OCI-LY7 (cell line): ENCODE measurements at regions not wholly inside any gene's neighbourhood (a gene's known extent, or its start where the extent isn't known, plus 50 kb on each side); places are given as distances from the start of the nearest gene placed in this dataset.
A peak's percentile ranks its signal among the peaks of the same experiment; 100 is the strongest.

ENCODE experiments used
- BruUV-seq: library from RNA; stranded (reverse); fragments of 400-500 nt; replicated peaks from 2 replicates; lab custom pipeline; 2021; lab: Mats Ljungman, UMichigan
- CTCF ChIA-PET: fragments of 300-600 bp; sonication (Branson Sonifier 250); formaldehyde crosslinking; loops from one replicate; lab custom pipeline; 2022; ENCODE audit warnings: antibody characterized with exemption; ENCODE audit not compliant: unreplicated experiment; lab: Charles Lee
- POLR2A ChIA-PET: fragments of 300-600 bp; sonication (Branson Sonifier 250); formaldehyde crosslinking; loops from one replicate; lab custom pipeline; 2022; ENCODE audit warnings: antibody characterized with exemption; lab: Charles Lee
- DNase-seq: peaks from one replicate; pipeline ENCODE4 v3.0.0-alpha.2; 2015; ENCODE audit warnings: low spot score
- H2AFZ ChIP-seq: fragments of 200-600 bp; sonication (generic), shearing (Covaris generic); 2 replicates; pipeline ENCODE4 v1.6.1; 2014; ENCODE audit warnings: mild to moderate bottlenecking, antibody characterized with exemption, low read length, moderate library complexity
- H3K27ac ChIP-seq: fragments of 200-600 bp; sonication (generic); 2 replicates; pipeline ENCODE4 v1.5.1; 2014; ENCODE audit warnings: mixed run types, low read depth, mild to moderate bottlenecking, moderate library complexity, low read length, inconsistent platforms; ENCODE audit not compliant: poor library complexity, severe bottlenecking
- H3K36me3 ChIP-seq: fragments of 200-600 bp; sonication (generic); 2 replicates; pipeline ENCODE4 v1.6.1; 2014; ENCODE audit warnings: mild to moderate bottlenecking, antibody characterized with exemption, low read length, moderate library complexity, mixed read lengths; ENCODE audit not compliant: insufficient read depth
- H3K4me1 ChIP-seq: fragments of 200-600 bp; sonication (generic); 2 replicates; pipeline ENCODE4 v1.5.1; 2014; ENCODE audit warnings: mild to moderate bottlenecking, low read length; ENCODE audit not compliant: insufficient read depth, poor library complexity, severe bottlenecking
- H3K4me2 ChIP-seq: fragments of 200-600 bp; sonication (generic); 2 replicates; pipeline ENCODE4 v1.6.1; 2014; ENCODE audit warnings: mild to moderate bottlenecking, low read length
- H3K4me3 ChIP-seq: fragments of 200-600 bp; sonication (generic); 2 replicates; pipeline ENCODE4 v1.5.1; 2014; ENCODE audit warnings: mild to moderate bottlenecking, low read depth, low read length; ENCODE audit not compliant: poor library complexity, severe bottlenecking
- H3K79me2 ChIP-seq: fragments of 200-600 bp; sonication (generic); 2 replicates; pipeline ENCODE4 v1.6.1; 2016; ENCODE audit warnings: low read depth, mild to moderate bottlenecking, low read length, moderate library complexity, mixed read lengths; ENCODE audit not compliant: insufficient read depth
- H3K9me2 ChIP-seq: fragments of 200-600 bp; sonication (generic); 2 replicates; pipeline ENCODE4 v1.6.1; 2016; ENCODE audit warnings: mild to moderate bottlenecking, low read length, mixed read lengths; ENCODE audit not compliant: insufficient read depth
- H3K9me3 ChIP-seq: fragments of 200-600 bp; sonication (generic); 2 replicates; pipeline ENCODE4 v1.6.1; 2014; ENCODE audit warnings: mild to moderate bottlenecking, mixed run types, low read length, mixed read lengths
- H4K20me1 ChIP-seq: fragments of 200-600 bp; sonication (generic); 2 replicates; pipeline ENCODE4 v1.6.1; 2014; ENCODE audit warnings: mild to moderate bottlenecking, antibody characterized with exemption, low read length, moderate library complexity, mixed read lengths; ENCODE audit not compliant: insufficient read depth
- CTCF ChIP-seq: fragments of 200-600 bp; sonication (generic); conservative IDR thresholded peaks from 2 replicates; pipeline ENCODE4 v1.5.1; 2014; ENCODE audit warnings: mild to moderate bottlenecking, antibody characterized with exemption, low read length, moderate library complexity, mixed read lengths
- EZH2phosphoT487 ChIP-seq: fragments of 200-600 bp; sonication (generic); IDR thresholded peaks from 2 replicates; pipeline ENCODE4 v1.6.1; 2018; ENCODE audit warnings: low read depth, borderline replicate concordance, mild to moderate bottlenecking, mixed run types, antibody characterized with exemption, low read length, moderate library complexity, mixed read lengths
- intact Hi-C: fragments of 100-400 bp; cut with micrococcal nuclease; formaldehyde crosslinking; loops from one replicate; pipeline ENCODE4 v1.10.0; 2022; ENCODE audit not compliant: unreplicated experiment

- Histone ChIP-seq H3K9me2 (no peaks in the 10 kb centered on the region), H3K4me2 (peak overlapping the region; percentile 92), H2AFZ (peak overlapping the region; percentile 83; the same call in 1 of the 2 replicates), H3K4me1 (peaks cover 84% of the 10 kb centered on the region), H3K36me3 (no peaks in the 10 kb centered on the region; the same call in 1 of the 2 replicates), H3K4me3 (peak overlapping the region; percentile 60), H4K20me1 (no peaks in the 10 kb centered on the region), H3K79me2 (no peaks in the 10 kb centered on the region), H3K9me3 (peaks cover 8% of the 10 kb centered on the region; the same call in 1 of the 2 replicates), H3K27ac (peak overlapping the region; percentile 89)
- TF ChIP-seq CTCF (no peak), EZH2phosphoT487 (no peak)
- peak; percentile 81 for DNase-seq
- ChIA-PET POLR2A (interaction anchor here (0.6 to 2.3 kb wide), 18 partner anchors 9 to 169 kb away, joined by 3 to 14 read pairs (median 4); no protein-coding TSS in a partner anchor), CTCF (no interaction called here)
- TSS peak; percentile 95 for BruUV-seq
- intact Hi-C loops: loop anchor here (1.0 to 5.0 kb wide), 5 partner anchors 37 to 238 kb away; partner anchors contain the start of gene ZNF217
Observed at GRCh38 chr20:53829724-53830521, 236.3 kb upstream of the ZNF217 start.

DNA sequence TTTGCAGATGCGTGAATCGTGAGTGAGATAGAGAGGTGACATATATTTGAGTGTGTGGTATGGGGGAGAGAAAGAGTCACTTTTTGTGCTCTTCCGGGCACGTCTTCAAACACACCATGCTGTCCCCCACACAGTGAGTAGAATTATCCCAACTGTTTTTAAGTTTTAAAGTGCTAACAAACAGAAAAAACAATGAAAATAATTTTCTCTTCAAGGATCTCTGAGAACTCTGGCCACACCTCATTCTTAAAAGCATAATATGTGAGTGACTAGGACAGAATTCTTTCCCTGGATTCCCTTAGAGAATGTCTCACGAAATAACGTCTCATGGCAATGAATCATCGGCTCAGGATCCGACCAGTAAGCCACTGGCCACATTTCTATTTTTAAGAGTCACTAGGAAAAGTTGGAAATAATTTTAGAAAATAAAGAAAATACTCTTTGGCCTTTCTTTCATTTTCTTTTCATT is 235.7 kb upstream of the ZNF217 start:
- Histone ChIP-seq H3K36me3 (no peaks in the 10 kb centered on the region; the same call in 1 of the 2 replicates), H2AFZ (peak overlapping the region; percentile 83), H3K9me3 (peaks cover 8% of the 10 kb centered on the region; the same call in 1 of the 2 replicates), H3K79me2 (no peaks in the 10 kb centered on the region), H3K27ac (peak overlapping the region; percentile 89), H3K4me3 (peak overlapping the region; percentile 60), H3K4me1 (peaks cover 78% of the 10 kb centered on the region), H3K9me2 (no peaks in the 10 kb centered on the region), H4K20me1 (no peaks in the 10 kb centered on the region), H3K4me2 (peak overlapping the region; percentile 92)
- TF ChIP-seq CTCF: no peak
- TF ChIP-seq EZH2phosphoT487: no peak
- no TSS peak for BruUV-seq
- POLR2A ChIA-PET: interaction anchor here (0.5 to 2.3 kb wide), 6 partner anchors 12 to 182 kb away, joined by 3 to 14 read pairs (median 4); no protein-coding TSS in a partner anchor
- intact Hi-C loops: loop anchor here (1.0 to 5.0 kb wide), 2 partner anchors 77 to 91 kb away; no protein-coding TSS in a partner anchor
- peak; percentile 21 for DNase-seq
- CTCF ChIA-PET: no interaction called here
